ENCODE measurements at regions not wholly inside any gene's neighbourhood (a gene's known extent, or its start where the extent isn't known, plus 50 kb on each side); places are given as distances from the start of the nearest gene placed in this dataset.
"Not testable (repeated sequence)": the region's sequence is repeated elsewhere in the genome, so short reads cannot be mapped to it uniquely, and the experiment has no call there.

DNA sequence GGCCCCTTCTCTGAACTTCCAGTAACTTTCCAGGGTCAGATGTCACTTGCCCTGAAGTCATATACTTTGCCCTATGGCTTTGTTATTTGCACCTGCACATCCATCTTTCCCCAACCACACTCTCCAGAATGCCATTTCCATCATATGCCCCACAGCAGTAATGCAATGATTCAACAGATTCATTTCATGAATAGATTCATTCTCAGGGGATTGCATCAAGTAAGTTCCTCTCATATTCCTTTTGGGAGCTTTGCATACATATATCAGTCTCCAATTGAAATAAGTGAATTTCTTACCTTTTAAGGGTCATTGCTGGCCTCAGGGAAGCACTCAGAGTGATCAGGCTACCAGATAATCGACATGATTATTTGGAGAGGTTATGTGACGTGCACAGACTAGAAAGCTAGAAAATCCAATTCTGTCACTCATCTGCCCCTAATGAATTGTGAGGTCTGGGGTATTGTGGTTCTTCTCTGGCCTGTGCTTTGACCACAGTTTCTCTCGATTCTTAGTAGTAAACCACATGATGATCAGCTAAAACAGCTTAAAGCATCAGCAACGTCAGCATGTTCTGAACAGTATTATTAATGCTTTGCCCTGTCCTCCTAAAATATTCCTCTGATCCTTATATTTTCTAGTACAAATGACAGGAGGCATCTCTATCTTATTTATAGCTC lies 179.9 kb downstream of the ATPSCKMT start:
- DNase-seq: no peak

DNA sequence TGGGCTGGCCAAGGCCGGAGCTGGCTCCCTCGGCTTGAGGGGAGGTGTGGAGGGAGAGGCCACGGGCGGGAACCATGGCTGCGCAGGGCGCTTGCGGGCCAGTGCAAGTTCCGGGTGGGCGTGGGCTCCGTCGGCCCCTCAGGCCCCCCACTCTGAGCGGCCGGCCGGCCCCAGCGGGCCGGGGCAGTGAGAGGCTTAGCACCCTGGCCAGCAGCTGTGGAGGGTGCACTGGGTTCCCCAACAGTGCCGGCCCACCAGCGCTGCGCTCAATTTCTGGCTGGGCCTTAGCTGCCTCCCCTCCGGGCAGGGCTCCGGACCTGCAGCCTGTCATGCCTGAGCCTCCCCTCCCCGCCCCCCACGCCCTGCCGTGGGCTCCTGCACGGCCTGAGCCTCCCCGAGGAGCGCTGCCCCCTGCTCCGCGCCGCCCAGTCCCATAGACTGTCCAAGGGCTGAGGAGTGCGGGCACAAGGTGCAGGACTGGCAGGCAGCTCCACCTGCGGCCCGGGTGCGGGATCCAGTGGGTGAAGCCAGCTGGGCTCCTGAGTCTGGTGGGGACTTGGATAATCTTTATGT lies 184.2 kb downstream of the ATPSCKMT start:
- DNase-seq: no peak

DNA sequence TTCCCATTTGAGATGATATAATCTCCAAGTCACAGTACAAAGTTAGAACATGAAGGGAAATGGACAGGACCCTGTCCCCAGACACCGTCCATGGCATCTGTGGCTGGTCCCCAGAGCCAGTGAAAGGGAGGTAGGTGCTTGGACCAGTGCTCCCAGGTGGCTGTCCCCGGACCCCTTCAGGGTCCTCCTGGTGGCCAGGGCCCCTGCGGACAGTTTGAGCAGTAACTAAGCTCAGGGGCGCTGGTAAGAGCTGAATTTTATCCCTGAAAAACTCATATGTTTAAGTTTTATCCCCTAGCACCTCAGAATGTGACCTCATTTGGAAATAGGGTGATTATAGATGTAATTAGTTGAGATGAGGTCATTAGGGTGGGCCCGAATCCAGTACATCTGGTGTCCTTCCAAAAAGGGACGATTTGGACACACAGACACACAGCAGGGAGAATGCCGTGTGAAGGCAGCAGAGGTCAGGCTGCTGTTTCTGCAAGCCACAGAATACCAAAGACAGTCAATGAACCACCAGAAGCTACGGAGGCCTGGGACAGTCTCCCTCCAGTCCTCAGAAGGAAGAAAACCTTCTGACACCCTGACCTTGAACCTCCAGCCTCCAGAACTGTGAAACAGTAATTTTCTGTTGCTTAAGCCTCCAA lies 185.0 kb downstream of the ATPSCKMT start:
- DNase-seq: no peak

DNA sequence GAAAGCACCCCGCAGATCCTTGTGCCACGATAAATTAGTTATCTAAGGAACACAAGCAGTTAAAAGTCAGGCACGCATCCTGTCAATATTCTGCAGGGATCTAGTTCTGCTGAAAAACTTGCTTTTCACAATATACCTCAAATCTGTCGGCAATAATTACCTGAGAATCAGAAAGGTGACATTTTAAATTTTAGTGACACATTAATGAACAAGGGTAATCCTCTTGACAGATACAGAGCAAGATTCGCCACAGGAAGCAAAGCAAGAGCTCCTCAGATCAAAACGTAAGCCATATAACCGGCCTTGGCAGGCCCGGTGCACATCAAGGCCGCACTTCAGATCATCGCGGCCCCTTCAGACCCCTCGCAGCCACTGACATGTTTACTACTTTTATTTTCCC lies 185.7 kb downstream of the ATPSCKMT start:
- no peak for DNase-seq

DNA sequence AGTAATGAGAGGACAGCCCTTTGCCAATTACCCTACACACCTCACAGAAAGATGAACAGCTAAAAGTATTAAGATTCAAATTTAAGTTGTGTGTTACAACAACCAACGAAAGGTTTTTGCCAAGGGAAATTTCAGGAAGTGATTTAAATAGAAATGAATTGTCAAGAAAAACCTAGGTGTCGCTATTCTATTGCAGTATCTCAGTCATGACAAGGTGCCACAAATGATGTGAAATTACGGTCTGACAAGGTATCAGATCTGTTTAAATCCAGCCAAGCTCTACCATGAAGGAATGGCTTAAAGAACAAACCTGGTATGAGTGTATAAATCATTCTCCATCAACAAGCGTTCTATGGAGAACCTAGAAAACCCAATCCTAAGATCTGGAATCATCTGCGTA lies 189.7 kb downstream of the ATPSCKMT start:
- DNase-seq: no peak

DNA sequence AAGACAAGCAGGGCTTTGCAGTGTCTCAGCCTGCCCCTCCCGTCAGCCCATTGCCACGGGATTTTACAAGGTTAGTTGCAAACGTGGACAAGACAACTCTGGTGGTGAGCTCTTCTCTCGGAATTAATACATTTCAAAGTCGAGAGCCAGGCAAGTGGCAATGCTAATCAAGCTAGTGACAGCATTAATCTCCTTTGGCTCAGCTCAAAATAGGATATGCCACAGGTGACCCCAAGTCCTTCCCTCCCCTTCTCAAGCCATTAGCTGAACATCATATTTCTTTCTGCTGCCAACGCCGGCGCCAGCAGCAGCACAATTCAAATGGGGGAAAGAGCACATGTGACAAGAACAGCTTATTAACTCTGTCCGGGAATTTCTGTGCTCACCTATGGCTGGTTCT lies 190.1 kb downstream of the ATPSCKMT start:
- DNase-seq: no peak

DNA sequence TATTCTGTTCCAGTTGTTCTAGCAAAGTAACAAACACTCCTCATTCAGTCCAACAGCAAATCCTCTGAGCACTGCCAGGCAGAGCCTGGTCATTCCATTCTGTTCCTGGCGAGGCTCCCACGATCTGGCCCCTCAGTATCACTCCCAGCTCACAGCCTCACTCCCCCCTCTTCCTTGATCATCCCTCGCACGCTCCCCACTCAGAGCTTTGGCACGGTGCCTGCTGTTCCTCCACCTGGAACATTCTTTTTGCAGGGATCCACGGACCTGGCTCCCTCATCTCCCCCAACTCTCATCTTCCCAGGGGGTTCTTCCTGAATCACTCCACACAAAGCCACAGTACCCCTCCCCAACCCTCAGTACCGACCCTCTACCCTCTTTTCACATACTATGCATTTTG lies 192.3 kb downstream of the ATPSCKMT start:
- DNase-seq: no peak

DNA sequence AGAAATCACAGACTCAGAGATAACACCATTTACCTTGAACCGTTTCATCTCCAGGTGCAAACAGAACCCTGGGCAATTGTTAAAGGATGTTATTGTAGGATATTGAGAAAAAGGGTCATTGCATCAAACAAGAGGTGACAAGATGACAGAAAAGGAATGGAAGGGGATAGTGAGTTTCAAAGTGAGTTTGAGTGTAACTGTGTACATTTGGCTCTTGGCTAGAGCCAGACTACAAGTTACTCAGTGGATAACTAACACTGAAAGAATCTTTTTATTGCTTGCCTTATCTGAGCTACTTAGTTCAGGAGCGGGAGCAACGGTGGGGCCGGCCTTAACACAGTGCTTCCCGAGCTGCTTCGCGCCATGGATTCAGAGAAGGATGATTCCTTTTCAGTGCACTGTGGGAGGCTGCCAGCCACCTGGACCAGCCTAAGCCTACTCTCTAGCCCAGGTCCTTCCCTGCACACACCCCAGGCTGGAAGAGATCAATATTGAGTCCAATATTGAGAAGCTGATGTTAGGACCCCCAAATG lies 193.4 kb downstream of the ATPSCKMT start:
- DNase-seq: no peak

DNA sequence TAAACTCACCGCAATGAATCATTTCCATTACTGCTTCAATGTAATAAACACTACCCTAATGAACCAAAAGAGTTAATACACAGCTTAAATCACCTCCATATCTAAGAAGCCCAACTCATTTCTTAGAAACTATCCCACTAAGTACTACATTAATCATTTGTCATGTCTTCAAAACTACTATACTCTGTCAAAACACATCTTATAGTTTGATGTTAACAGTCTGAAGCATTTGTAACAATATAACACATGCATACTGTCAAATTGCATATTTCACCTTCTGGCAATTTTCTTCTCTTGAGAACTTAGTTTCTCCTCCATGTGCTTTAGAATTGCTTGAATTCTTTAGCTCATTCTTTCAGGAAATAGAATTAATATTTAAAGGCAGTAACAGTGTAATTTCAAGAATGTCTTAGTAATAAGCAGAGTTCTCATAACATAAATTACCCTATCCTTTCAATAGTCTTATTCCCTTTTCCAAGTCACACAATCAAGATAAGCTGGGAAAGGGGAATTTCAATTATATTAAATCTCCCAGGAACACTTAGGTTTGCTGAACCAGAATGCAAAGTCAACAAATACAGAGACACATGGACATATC lies 199.7 kb downstream of the ATPSCKMT start:
- DNase-seq: no peak

DNA sequence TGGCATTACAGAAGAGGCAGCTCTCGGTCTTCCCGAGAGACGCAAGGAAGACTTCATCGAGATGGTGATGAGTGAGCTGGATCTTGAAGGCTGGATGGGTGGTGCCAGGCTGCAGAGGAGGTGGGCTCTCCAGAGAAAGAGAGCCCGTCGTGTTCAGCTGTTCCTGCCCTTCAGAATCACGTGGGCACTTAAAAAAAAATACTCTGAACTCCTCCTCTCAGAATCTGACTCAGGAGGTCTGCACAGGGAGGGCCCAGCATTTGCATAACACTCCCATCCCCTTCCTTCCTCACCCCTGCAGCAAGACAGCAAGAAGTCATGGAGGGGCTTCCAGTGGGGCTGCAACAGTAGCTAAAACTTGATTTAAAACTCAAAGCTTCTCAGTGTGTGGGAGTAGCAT lies 203.0 kb downstream of the ATPSCKMT start:
- DNase-seq: no peak

DNA sequence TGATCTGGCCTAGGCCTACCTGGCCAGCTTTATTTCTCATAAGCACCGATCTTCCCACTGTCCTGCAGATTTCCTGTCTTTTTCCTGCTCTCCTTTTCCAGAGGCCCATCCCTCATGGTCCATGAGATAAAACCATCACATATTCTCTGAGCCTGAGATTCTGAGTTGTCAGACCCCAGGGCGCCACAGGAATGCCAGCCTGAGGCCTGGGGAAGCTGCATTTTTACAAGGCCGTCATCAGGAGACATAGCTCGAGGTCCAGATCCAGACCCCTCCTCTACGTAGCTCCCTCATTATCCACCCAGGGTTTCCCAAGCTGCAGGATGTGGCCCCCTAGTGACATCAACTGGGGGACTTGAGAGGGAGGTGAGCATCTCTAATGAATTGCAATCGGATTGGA lies 204.3 kb downstream of the ATPSCKMT start:
- DNase-seq: no peak

DNA sequence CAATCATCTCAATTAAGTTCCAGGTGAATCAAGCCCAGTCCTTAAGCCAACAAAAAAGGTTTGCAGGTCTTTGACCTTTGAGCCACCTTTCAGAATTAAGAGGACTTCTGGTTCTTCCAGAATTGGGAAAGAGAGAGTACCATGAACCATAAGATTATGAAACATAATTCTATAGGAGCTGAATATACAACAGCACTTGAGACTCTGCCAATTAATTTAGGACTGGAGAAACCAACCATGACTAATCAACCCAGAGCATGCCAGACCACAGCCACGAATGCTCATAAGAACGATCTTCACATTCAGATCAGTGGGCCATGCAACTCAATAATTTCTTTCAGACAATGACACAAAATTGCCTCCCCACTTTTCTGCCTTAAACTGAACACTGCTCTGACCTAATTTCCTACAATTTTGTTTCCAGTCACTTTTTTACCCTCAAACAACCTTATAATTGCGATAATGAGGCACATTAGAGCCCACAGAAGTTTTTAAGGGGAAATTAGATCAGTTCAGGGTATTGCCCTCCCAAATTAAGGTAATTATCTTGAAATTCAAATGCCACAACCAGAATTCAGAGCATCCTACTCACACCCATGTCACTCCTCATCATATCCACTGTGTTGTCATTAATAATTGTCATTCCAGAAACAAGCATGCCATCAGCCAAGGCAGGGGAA lies 213.4 kb downstream of the ATPSCKMT start:
- DNase-seq: no peak

DNA sequence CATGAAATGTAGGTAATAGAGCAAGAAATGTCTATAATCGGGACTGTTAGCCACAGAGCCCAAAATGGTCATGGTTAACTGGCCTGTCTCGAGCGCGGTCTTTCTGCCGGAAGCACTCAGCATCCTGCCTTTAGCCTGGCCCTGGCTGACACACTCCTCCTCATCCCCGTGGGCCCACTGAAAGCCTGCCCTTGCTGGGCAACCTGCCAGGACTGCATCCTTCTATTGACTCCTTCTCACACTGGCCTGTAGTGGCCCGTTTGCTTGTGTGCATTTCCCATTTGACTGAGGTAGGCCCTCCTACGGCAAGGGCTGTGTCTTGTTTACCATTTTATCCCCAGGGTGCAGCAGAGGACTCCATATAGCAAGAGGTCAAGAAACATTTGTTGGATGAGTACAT lies 215.7 kb downstream of the ATPSCKMT start:
- no peak for DNase-seq

DNA sequence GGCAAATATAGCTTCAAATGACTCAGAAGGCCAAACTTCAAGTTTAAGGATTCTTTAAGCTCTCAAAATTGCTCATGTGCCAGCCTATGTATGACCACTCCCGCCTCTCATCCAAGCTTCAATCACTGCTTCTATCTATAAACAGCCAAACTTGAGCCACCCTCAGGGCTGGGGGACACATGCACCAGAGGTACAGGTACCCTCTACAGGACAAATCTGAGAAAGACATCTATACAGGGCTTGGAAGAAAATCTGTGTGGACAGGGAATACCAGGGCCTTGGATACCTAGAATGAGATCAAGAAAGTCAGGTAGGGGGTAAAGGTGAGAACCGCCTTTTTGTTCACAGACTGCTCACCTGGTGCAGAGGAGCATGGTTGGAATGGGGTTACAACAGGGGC lies 217.9 kb downstream of the ATPSCKMT start:
- no peak for DNase-seq

DNA sequence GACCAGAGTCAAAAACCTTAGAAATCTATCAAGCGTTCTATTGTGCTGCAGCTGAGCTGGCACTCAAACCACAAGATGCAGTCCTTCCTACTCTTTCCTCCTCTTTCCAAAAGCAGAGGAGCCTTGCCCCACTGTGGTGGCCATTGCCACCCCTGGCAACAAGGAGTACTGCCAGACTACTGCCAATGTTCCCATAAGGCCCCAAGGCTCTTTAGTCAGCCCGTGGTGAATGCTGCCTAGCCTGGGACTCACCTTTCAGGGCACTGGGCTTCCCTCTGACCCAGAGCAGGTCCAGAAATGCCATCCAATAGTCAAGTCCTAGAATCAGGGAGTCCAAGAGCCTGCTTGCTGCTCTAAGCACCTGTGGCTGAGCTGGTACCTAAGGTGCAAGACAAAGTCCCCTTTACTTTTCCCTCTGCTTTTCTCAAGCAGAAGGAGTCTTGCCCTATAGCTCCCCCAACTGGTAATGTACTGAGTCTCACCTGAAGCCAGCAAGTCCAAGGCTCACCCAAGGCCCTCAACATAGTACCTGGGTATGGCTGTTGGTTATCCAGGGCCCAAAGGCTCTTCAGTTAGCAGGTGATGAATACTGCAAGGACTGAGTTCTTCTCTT lies 219.4 kb downstream of the ATPSCKMT start:
- no peak for DNase-seq

DNA sequence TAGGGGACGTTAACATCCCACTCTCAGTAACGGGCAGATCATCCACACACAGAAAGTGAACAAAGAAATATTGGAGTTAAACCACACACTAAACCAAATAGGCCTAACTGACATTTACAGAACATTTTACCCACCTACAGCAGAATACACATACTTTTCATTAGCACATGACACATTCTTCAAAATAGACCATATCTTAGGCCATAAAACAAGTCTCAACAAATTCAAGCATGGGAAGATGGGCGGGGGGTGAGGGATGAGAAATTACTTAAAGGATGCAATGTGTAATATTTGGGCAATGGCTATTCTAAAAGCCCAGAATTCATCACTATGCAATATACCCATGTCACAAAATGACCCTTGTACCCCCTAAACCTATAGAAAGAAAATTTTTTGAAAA lies 226.2 kb downstream of the ATPSCKMT start:
- DNase-seq: no peak

DNA sequence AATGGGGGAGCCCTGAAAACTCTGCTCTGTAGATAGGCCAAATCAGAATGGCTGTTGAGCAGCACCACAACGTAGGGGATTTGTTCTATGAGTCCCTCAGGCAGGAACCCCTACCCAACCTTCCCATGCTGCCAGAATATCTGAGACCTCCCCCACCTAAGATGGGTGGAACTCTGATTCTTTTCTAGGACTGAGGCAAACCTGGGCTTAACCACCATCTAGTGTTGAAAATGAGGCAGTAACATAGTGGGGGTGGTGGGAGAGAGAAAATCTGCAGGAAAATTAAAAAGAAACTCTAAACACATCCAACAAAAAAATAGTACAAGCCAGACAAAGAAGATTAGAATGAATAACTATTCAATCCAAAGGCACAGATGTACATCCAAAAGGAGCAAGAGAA lies 228.4 kb downstream of the ATPSCKMT start:
- DNase-seq: no peak

DNA sequence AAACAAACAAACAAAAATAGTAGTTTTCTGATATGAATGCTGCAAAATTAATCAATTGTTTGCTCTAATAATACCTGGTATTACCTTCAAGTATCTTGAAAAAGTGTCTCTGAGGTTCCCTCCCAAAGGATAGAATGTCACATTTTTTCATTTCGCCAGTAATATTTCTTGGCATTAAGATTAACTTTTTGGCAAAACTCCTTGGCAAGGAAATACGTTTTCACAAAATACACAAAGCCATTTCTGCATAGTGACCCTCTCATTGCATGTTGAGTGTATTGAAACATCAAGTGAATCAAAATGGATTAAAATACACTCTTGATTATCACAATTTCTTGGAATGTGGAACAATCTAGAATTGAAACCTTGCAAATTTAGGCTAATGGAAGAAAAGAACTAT lies 230.5 kb downstream of the ATPSCKMT start:
- no peak for DNase-seq

DNA sequence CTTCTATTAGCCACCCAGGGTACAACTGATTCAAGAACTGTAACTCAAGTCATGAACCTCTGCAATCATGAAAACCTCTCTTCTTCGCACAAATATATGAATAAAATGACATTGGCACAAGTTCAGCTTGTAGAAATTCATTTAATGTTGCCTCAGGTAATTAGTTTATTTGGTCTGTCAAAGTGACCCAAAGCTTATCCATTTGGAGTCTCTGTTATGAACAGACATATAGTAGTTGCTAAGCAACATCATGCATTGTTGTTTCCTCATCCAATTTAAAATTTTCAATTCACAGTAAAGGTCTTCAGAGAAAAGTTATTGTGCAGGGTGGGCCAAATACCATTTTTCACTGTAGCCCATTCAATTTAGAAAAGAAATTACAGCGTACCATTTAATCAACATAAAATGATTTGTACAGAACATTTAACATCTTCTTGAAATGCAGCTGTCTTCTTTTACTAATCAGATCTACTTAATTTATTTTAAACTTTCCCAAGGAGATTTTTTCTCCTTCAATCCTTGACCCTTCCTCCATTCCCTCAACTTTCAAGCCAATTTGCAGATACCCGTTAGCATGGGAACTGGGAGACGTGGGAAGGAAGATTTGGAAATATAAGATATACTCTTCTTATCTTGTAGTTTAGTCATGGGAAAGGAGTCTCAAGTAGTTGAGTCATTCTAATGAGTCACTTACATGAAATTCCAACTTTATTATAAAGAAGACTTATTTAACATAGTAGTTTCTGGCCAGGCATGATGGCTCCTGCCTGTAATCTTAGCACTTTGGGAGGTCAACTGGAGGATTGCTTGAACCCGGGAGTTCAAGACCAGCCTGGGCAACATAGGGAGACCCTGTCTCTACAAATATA lies 231.3 kb downstream of the ATPSCKMT start:
- no peak for DNase-seq

DNA sequence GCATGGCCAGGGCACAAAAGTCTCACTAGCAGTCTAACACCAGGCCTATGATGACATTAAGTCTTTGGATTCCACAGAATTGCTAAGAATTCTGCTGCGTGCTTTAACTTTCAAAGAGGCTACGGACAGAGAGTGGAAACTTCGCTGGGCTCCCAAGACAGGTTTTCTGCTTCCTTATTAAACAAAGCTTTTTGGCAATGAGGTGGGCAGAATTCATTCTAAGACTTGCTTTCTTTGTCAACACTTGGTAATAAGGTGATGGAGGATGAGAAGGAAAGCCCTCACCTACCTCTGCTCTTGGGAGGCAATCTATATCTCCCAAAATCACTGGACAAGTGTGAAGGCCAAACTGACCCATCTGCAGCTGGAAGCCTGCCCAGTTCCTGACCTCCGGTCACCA lies 231.9 kb downstream of the ATPSCKMT start:
- DNase-seq: no peak

DNA sequence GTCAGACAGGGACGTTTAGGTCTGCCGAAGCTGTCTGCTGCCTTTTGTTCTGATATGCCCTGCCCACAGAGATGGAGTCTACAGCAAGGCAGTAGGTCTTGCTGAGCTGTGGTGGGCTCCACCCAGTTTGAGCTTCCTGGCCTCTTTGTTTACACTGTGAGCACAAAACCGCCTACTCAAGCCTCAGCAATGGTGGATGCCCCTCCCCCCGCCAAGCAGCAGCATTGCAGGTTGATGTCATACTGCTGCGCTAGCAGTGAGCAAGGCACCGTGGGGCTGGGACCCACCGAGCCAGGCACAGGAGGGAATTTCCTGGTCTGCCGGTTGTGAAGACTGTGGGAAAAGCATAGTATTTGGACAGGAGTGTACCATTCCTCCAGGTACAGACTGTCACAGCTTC lies 233.1 kb downstream of the ATPSCKMT start:
- DNase-seq: not testable (repeated sequence)

DNA sequence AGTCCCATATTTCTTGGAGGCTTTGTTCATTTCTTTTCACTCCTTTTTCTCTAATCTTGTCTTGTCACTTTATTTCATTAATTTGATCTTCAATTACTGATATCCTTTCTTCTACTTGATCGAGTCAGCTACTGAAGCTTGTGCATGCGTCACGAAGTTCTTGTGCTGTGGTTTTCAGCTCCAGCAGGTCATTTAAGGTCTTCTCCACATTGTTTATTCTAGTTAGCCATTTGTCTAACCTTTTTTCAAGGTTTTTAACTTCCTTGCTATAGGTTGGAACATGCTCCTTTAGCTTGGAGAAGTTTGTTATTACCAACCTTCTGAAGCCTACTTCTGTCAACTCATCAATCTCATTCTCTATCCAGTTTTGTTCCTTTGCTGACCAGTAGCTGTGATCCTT lies 234.0 kb downstream of the ATPSCKMT start:
- not testable (repeated sequence) for DNase-seq

Data from inflammatory macrophage treated with lipopolysaccharide for 4 hours (primary cell).